GM12874 (cell line): ENCODE measurements at regions not wholly inside any gene's neighbourhood (a gene's known extent, or its start where the extent isn't known, plus 50 kb on each side); places are given as distances from the start of the nearest gene placed in this dataset.

ENCODE experiments used
- CTCF ChIP-seq: IDR thresholded peaks from 2 replicates; pipeline ENCODE4 v1.5.1; 2011; ENCODE audit warnings: low read depth, mild to moderate bottlenecking, control low read depth, low read length, moderate library complexity; ENCODE audit not compliant: insufficient read depth

- TF ChIP-seq CTCF: no peak
Measured at GRCh38 chr13:62931853-62932252, 1516.2 kb upstream of the PCDH20 start.

- no peak for TF ChIP-seq CTCF
Measured at GRCh38 chr13:62924395-62924794, 1508.7 kb upstream of the PCDH20 start.

DNA sequence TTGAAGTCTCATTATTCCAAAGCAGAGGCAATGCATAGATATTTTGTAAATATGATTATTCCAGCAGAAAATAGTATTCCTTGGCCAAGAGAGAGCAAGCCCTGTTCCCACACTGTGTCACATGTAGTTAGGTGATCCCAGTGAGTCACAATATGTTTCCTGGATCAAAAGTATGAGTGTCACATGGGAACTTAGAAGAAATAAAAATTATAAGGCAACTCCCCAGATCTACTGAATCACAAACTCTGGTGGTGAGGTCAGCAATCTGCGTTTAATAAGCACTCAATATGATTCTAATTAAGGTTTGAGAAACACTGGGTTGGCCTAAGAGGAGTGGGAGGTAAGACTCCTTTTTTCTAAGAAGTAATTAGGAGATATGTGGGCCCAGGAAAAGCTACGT, 1504.5 kb upstream of the PCDH20 start:
- no peak for TF ChIP-seq CTCF

GRCh38 chr13:62919491-62919890, 1503.8 kb upstream of the PCDH20 start:
- TF ChIP-seq CTCF: no peak

DNA sequence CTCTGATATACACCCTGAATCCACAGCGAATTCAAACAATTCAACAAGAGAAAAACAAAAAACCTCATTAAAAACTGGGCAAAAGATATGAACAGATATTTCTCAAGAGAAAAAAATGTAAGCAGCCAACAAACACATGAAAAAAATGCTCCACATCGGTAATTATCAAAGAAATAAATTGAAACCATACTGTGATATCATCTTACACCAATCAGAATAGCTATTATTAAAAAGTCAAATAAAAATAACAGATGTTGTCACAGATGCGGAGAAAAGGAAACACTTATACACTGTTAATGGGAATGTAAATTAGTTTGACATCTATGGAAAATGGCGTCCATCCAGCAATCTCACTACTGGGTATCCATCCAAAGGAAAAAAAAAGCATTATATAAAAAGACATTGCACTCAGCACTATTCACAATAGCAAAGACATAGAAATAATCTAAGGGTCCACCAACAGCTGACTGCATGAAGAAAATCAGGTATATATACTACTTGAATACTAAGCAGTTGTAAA, 1495.0 kb upstream of the PCDH20 start:
- TF ChIP-seq CTCF: no peak

- no peak for TF ChIP-seq CTCF
Measured at GRCh38 chr13:62908321-62908720, 1492.7 kb upstream of the PCDH20 start.

DNA sequence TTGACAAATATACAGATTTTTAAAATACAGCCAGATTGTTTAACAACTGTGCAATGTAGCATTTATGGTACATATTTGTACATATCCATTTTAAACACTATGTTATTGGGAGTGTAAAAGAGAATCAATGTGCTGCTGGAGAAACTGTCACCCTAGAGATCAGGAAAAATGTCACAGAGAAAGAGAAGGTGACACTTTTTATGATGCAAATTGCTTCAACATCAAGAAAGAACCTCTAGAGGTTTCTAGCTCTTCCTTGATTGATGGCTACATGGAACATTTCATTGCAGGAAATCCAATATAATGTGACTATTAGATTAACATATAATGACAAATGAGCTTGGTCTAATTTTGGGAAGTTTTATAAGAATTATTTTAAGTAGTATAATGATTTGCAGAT, 1491.2 kb upstream of the PCDH20 start:
- no peak for TF ChIP-seq CTCF

GRCh38 chr13:62906469-62906868, 1490.8 kb upstream of the PCDH20 start:
- TF ChIP-seq CTCF: no peak
